Activated T-helper 1 cell treated with anti-CD3 and anti-CD28 coated beads, Interleukin-2, amount 50 U/mL, for 16 hours (primary cell): ENCODE measurements at regions not wholly inside any gene's neighbourhood (a gene's known extent, or its start where the extent isn't known, plus 50 kb on each side); places are given as distances from the start of the nearest gene placed in this dataset.

ENCODE experiments used
- DNase-seq, 2 donors: peaks; one replicate each; pipeline ENCODE4 v3.0.0-alpha.2; 2020; ENCODE audit warnings: low read depth in 1 of 2, low spot score in 1 of 2

- DNase-seq = no peak
These were observed 583.6 kb upstream of the CDH5 start for GRCh38 chr16:65782611-65783600.

DNA sequence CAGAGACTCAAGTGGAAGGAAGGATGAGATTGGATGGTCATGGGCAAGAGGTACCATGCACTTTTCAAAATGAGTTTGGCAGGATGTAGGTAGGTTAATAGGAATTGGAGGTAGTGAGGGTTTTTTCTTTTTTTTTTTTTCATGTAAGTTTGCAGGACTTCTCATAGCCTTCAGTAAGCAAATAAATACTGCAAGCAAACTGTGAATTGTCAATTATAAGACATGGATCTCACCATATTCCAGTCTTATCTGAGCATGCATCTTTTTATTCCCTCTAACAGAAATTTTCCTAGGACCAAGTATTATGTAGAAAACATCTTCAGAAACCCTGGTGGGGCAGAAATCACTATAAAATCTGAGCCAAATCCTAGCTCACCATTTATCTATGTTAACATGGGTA is 584.6 kb upstream of the CDH5 start:
- DNase-seq = no peak

DNA sequence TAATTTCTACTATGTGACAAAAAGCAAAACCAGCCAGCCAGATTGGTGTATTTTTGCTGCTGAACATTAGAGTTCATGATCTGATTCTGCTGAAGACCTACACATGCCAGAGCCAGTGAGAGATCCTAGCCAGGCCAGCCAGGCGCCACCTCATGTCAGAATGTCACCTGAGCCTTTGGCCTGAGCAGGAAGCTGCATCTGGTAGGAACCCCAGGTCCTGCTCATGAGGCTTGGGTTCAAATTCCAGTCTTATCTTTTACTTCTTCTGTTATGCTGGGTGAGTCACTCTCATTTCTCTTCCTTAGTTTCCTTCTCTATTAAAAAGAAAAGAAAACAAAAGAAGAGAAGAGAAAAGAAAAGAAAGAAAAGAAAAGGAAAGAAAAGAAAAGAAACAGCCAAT is 585.1 kb upstream of the CDH5 start:
- no peak for DNase-seq

DNA sequence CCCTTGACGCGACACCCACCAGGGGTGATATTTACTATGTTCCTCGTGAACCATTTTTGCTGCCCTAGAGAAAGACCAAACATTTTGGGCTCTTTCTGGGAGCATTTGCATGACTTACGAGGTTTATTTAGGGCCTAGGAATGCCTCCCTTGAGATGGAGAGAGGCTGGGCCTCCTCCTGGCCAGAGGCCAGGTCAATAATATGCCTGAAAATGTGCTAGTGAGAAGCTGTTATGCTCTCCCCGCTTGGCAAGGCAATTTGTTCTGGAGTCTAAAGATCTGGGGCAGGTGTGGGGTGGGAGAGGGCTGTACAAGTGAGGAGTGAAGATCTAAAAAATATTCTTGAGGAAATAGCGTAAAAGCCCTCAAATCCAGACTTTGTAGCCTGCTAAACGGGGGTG is 587.3 kb upstream of the CDH5 start:
- no peak for DNase-seq

GRCh38 chr16:65776639-65777183 is 589.8 kb upstream of the CDH5 start:
- no peak for DNase-seq

GRCh38 chr16:65775829-65776228 is 590.7 kb upstream of the CDH5 start:
- DNase-seq = no peak

- DNase-seq = no peak
These were observed 592.1 kb upstream of the CDH5 start for GRCh38 chr16:65774350-65774749.

DNA sequence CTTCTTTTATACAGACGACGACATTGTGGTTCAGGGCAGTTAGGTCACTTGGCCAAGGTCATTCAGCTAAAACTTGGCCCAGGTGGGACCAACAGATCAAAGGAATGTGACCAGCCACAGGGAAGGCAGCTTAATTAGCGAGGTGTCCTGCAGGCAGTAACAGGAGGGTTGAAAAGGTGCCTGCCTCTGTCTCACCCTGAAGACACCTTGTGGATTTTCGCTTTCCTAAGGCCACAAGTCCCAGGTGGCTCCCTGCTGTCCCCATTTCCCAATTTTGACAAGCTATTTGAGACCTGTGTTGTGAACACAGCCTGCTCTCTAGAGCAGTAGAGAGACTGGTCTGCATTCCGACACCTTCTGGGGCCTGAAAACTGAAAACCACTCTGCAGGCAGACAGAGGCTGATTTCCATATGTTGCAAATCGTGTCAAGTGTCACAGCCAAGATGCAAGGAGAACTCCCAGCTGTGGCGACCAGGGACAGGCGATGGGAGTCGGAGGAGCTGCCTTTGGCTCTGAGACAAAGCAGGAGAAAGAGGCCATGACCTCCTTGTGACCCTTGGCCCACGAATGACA is 593.1 kb upstream of the CDH5 start:
- DNase-seq = no peak

- DNase-seq = no peak
These were observed 594.3 kb upstream of the CDH5 start for GRCh38 chr16:65772134-65772732.

DNA sequence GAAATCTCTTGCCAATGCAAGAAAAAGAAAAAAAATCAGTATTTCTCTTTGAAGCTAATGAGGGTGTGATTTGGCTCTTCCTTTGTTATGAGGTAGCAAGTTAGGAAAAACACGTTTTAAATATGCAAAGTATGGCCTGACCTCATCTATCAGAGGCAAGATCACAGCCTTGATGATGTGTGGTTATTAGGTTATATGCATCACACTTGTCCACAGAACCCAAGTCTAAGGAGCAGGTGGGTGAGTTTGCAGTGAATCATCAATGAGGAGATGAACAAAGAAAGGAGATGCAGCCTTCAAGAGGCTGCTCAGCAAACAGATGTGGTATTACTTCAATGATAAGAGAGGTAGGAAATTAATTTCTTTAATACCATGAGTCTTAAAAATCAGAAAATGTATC is 594.8 kb upstream of the CDH5 start:
- DNase-seq = no peak

GRCh38 chr16:65770752-65771151 is 595.7 kb upstream of the CDH5 start:
- DNase-seq = no peak

- DNase-seq = no peak
These were observed 596.6 kb upstream of the CDH5 start for GRCh38 chr16:65769776-65770438.

DNA sequence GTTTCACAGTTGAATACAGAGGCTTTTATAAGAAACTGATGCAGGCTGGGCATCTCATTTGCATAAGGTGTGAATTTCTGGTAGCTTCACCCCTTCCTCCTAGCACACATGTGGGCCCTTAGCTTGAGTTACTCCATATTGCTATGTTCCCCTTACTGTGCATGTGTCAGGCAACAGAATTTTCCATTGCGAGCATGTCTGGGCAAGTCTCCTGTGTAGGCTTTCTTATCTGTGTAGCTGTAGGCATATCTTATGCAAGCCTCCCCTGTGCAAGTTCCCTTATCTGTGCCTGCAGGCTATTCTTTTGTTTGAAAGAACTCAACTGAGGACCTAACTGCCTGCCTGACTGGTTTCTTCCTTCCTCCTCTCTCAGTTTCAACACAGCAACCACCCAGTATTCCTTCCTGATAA is 597.4 kb upstream of the CDH5 start:
- DNase-seq = no peak

DNA sequence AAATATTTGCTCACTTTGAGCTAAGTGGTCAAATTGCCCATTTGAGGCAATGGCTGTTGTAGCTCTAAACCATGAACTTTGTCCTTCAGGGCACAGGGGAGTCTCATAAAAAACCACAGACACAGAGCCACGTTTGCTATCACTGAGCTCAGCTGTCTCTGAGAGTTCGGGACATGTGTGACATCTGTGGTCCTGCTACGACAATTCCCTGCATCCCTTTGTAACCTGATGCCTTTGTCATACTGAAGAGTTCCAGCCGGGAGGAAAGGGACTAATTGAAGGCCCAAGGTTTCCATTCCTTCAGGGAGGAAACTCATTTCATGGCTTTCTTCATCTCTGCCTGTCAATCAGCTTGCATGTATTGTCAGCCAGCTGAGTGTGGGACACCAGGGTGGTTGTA is 599.4 kb upstream of the CDH5 start:
- no peak for DNase-seq

DNA sequence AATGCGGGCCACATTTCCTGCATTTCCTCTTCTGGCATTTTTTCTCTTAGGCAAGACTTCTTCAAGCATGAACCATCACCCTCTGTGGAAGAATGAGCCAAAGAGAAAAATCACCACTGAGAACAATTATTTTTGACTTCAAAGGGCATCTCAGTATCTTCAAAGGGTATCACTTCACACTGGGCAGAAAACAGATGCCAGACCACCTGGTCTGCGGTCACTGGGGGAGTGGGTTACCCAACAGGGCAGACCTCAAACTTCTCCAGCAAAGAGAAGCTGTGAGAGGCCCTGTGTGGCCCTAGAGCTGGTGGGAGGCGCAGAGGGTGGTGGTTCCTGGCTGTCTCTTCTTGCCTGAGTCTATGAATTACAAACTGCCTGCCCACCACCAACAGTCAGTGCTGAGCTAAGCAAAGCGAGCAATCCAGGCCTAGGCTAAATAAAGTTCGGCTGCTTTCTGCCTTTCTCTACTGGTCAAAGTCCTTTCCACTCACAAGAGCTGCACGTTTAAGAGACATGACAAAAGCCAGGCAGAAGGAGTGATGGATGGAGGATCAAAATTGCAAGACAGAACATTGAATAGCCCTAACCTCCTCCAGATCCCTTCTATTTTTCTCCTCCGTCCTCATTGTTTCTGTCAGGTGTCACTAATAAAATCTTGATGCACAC is 602.7 kb upstream of the CDH5 start:
- no peak for DNase-seq

DNA sequence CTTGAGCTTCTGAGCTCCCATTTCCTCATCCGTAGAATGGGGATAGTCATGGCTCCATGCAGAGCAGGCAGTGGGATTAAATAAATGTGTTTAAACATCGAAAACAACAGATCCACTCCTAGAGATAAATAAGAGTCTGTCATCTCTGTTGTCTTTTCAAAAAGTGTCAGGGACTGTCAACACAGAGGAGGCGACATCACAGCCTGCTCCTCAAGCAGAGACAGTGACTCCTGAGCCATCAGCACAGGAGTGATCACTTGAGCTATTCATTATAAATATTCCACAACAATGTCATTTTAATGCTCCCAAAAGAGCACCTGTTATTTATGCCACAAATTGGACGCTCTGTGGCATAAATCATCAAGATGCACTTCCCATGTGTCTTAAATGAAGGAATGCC is 605.6 kb upstream of the CDH5 start:
- DNase-seq = no peak

DNA sequence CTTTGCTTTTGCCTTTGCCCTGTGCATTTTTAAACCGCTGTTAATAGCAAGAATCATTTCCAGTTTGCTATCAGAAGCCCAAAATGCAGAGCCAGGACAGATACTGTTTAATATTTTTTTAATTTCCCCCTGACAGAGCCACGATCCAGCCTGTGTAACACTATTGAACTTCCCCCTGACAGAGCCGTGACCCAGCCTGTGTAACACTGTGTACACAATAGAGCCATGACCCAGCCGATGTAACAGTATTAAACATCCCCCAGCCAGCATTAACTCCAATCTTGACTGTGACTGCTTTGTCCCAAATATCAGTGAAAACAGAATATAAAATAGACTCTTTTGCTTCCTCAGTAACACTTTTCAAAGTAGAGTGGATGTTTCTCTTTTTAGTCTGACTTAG is 607.9 kb upstream of the CDH5 start:
- no peak for DNase-seq

DNA sequence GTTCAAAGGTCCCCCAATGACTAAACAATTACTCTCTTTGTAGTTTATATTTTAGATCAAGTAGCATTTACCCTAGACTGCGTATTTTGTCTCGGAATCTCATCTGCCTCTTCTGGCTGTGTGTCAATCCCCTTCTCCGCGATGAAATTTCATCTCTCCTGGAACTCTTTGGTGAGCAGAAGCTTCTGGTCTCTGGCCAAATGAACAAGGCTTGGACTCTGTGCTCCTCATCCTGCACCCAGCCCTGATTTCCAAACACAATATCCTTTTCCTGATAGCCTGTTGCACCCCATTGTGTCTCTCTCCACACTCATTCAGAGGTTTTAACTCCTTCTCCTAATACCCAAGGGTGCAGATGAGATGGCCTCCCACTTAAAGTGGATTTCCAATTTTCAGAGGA is 609.4 kb upstream of the CDH5 start:
- DNase-seq = no peak

DNA sequence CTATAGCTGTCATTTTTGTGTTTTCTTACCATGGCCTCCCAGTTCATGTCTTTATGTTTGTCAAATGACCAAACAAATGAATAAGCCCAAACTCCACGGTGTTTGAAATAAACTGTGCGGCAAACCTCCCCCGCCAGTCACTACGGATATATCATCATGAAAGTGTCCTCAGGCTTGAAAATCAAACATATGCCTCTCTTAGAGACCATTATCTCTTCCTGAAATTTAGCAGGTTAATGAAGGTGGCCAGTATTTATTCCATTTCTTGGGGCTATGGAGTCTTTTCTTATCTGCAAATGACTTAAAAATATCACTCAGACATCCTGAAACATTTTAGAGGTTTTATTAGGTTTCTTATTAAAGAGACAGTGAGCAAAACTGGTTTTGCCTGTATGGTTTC is 610.3 kb upstream of the CDH5 start:
- DNase-seq = no peak

GRCh38 chr16:65754820-65755691 is 611.4 kb upstream of the CDH5 start:
- DNase-seq = no peak
